GM18507 (cell line): ENCODE measurements at regions not wholly inside any gene's neighbourhood (a gene's known extent, or its start where the extent isn't known, plus 50 kb on each side); places are given as distances from the start of the nearest gene placed in this dataset.
"Not testable (repeated sequence)": the region's sequence is repeated elsewhere in the genome, so short reads cannot be mapped to it uniquely, and the experiment has no call there.

Experiments used
- DNase-seq: peaks from one replicate; pipeline ENCODE4 v3.0.0; 2011; ENCODE audit warnings: low read depth; ENCODE audit not compliant: insufficient read length; ENCODE audit errors: extremely low spot score
- FAIRE-seq: peaks from 2 replicates; lab custom pipeline; 2011; peaks lifted over from hg19 to GRCh38; lab: Jason Lieb, UNC

GRCh38 chr1:213514408-213515179 is 463.6 kb downstream of the RPS6KC1 start:
- FAIRE-seq, result not testable (repeated sequence)

GRCh38 chr1:213519098-213519497 is 468.1 kb downstream of the RPS6KC1 start:
- DNase-seq (no peak), FAIRE-seq (no peak)

More at GRCh38 chr1:213514408-213515179, 463.6 kb downstream of the RPS6KC1 start:
- not testable (repeated sequence) for DNase-seq

GRCh38 chr1:213521206-213521605 is 466.6 kb upstream of the PROX1 start:
- DNase-seq (no peak), FAIRE-seq (no peak)

GRCh38 chr1:213523781-213524398 is 463.9 kb upstream of the PROX1 start:
- DNase-seq (no peak), FAIRE-seq (no peak)

- no peak for FAIRE-seq
- no peak for DNase-seq
These were observed 461.5 kb upstream of the PROX1 start for GRCh38 chr1:213526306-213526705.

- FAIRE-seq, result no peak
- no peak for DNase-seq
These were observed 457.0 kb upstream of the PROX1 start for GRCh38 chr1:213530611-213531320.

GRCh38 chr1:213531369-213532310 is 456.1 kb upstream of the PROX1 start:
- FAIRE-seq (no peak), DNase-seq (no peak)

- FAIRE-seq, result no peak
These were observed 454.6 kb upstream of the PROX1 start for GRCh38 chr1:213533125-213533524.

GRCh38 chr1:213535679-213536078 is 452.1 kb upstream of the PROX1 start:
- DNase-seq (no peak), FAIRE-seq (no peak)

More at GRCh38 chr1:213533125-213533524, 454.6 kb upstream of the PROX1 start:
- no peak for DNase-seq

- no peak for FAIRE-seq
These were observed 449.5 kb upstream of the PROX1 start for GRCh38 chr1:213538251-213538650.

GRCh38 chr1:213539464-213539863 is 448.3 kb upstream of the PROX1 start:
- no peak for DNase-seq
- no peak for FAIRE-seq

More at GRCh38 chr1:213538251-213538650, 449.5 kb upstream of the PROX1 start:
- no peak for DNase-seq

GRCh38 chr1:213541641-213542040 is 446.1 kb upstream of the PROX1 start:
- DNase-seq (no peak), FAIRE-seq (no peak)

GRCh38 chr1:213545181-213545580 is 442.6 kb upstream of the PROX1 start:
- DNase-seq, FAIRE-seq: not testable (repeated sequence)

GRCh38 chr1:213549982-213550381 is 437.8 kb upstream of the PROX1 start:
- DNase-seq (no peak), FAIRE-seq (no peak)

GRCh38 chr1:213550804-213551203 is 437.0 kb upstream of the PROX1 start:
- DNase-seq, result no peak
- FAIRE-seq, result no peak

- FAIRE-seq, result no peak
- DNase-seq, result no peak
These were observed 435.7 kb upstream of the PROX1 start for GRCh38 chr1:213552045-213552444.

- DNase-seq (no peak), FAIRE-seq (no peak)
These were observed 427.5 kb upstream of the PROX1 start for GRCh38 chr1:213560226-213560625.

- FAIRE-seq, result no peak
- no peak for DNase-seq
These were observed 425.9 kb upstream of the PROX1 start for GRCh38 chr1:213561870-213562269.

- no peak for DNase-seq
- FAIRE-seq, result no peak
These were observed 423.5 kb upstream of the PROX1 start for GRCh38 chr1:213564215-213564659.
